IPS-15b (cell line): ENCODE measurements at regions not wholly inside any gene's neighbourhood (a gene's known extent, or its start where the extent isn't known, plus 50 kb on each side); places are given as distances from the start of the nearest gene placed in this dataset.

Source experiments
- H3K27me3 ChIP-seq: one replicate; pipeline ENCODE4 v1.6.1; 2013; ENCODE audit warnings: low read length; ENCODE audit not compliant: control insufficient read depth, insufficient read depth
- H3K36me3 ChIP-seq: one replicate; pipeline ENCODE4 v1.6.1; 2013; ENCODE audit warnings: low read length; ENCODE audit not compliant: control insufficient read depth, insufficient read depth
- H3K4me1 ChIP-seq: one replicate; pipeline ENCODE4 v1.6.1; 2013; ENCODE audit warnings: mild to moderate bottlenecking, low read length; ENCODE audit not compliant: control insufficient read depth, insufficient read depth
- H3K4me3 ChIP-seq: one replicate; pipeline ENCODE4 v1.5.1; 2013; ENCODE audit warnings: low read depth, low read length
- H3K9ac ChIP-seq: one replicate; pipeline ENCODE4 v1.6.1; 2013; ENCODE audit warnings: low read depth, mild to moderate bottlenecking, low read length
- H3K9me3 ChIP-seq: one replicate; pipeline ENCODE4 v1.6.1; 2013; ENCODE audit warnings: mild to moderate bottlenecking, low read length; ENCODE audit not compliant: control insufficient read depth, insufficient read depth

DNA sequence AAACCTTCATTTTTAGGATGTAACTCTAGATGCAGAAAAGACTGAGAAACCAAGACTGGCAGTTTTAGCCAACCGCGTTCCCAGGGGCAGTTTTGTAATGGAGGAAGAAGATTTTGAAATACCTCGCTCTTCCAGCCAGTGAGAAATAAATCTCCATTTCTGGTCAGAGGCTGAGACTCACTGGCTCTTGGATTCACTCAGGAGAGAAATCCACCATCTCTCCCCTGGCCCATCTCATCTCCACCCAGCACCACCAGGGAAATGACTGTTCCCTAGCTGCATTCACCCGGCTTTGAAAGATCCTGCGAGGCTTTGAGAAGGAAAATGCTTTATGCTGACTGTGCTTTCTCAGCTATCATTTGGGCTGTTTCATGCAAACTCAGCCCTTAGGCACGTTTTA is 185.2 kb downstream of the SOX9 start:
- no peaks in the 10 kb centered on the region for H3K9me3 ChIP-seq
- no peak overlapping the region for H3K4me3 ChIP-seq
- no peaks in the 10 kb centered on the region for H3K4me1 ChIP-seq
- H3K27me3 ChIP-seq: no peaks in the 10 kb centered on the region
- H3K9ac ChIP-seq: no peak overlapping the region
- H3K36me3 ChIP-seq: no peaks in the 10 kb centered on the region

DNA sequence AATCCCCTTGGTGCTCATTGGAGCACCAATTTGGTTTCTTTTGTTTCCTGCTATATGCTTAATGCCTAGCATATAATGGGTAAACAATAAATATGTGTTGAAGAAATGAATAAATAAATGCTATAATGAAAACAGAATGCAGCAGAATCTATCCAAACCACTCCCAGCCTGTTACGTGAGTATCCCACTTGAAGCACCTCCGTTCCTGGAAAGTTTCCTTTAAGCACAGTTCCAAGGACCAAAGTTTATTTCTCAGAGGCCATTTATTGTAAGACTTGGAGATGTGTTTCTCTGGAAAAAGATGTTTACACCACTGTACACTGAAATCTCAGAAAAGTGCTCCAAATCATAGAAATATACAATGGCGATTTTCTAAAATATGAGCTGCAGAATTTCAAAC is 187.0 kb downstream of the SOX9 start:
- Histone ChIP-seq H3K36me3 (no peaks in the 10 kb centered on the region), H3K9ac (no peak overlapping the region), H3K9me3 (no peaks in the 10 kb centered on the region), H3K27me3 (no peaks in the 10 kb centered on the region), H3K4me1 (no peaks in the 10 kb centered on the region), H3K4me3 (no peak overlapping the region)

DNA sequence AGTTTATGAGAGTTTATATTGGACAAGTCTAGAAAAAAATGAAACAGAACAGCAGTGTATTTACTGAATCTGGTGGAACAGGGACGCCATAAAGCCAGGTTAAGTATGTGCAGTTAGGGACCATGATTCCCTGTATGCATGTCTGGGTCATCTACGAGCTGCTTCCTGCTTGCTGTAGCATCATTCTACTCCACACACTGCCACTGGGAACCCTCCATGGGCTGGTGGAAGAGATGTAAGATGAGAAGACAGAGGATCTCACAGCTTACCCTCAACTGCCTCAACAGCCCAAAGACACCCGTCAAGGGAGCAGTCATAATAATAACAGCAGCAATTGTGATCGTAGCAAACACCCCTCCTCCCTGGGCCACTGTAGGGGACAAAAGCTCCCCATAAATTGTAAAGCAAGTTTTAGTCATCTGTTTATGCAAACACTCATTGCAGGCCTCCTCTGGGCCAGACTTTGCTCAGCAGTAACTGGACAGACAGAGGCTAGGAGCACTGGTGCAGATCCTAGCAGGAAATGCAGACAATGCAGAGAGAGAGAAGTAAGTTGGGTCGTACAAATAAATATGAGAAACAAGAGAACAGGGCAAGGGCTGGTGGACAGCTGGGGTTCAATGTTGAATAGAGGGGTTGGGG is 188.0 kb downstream of the SOX9 start:
- no peaks in the 10 kb centered on the region for H3K36me3 ChIP-seq
- no peak overlapping the region for H3K4me3 ChIP-seq
- no peak overlapping the region for H3K9ac ChIP-seq
- H3K9me3 ChIP-seq: no peaks in the 10 kb centered on the region
- no peaks in the 10 kb centered on the region for H3K4me1 ChIP-seq
- H3K27me3 ChIP-seq: no peaks in the 10 kb centered on the region

DNA sequence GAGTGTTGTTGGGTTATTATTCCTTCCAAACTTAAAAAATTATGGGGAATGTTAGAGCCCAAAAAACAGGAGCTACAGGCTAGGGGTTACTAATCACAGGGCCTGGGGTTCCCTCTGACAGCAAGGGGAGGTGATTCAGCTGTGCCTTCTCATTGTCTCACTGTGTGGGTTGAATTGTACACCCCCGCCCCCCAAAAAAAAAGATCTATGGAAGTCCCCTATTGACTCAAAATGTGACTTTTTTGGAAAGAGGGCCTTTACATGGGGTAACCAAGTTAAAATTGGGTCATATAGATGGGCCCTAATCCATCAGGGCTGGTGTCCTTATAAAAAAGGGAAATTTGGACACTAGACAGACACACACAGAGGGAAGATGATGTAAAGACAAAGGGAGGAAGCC is 190.2 kb downstream of the SOX9 start:
- Histone ChIP-seq H3K27me3 (no peaks in the 10 kb centered on the region), H3K9ac (no peak overlapping the region), H3K9me3 (no peaks in the 10 kb centered on the region), H3K4me1 (no peaks in the 10 kb centered on the region), H3K36me3 (no peaks in the 10 kb centered on the region), H3K4me3 (no peak overlapping the region)

DNA sequence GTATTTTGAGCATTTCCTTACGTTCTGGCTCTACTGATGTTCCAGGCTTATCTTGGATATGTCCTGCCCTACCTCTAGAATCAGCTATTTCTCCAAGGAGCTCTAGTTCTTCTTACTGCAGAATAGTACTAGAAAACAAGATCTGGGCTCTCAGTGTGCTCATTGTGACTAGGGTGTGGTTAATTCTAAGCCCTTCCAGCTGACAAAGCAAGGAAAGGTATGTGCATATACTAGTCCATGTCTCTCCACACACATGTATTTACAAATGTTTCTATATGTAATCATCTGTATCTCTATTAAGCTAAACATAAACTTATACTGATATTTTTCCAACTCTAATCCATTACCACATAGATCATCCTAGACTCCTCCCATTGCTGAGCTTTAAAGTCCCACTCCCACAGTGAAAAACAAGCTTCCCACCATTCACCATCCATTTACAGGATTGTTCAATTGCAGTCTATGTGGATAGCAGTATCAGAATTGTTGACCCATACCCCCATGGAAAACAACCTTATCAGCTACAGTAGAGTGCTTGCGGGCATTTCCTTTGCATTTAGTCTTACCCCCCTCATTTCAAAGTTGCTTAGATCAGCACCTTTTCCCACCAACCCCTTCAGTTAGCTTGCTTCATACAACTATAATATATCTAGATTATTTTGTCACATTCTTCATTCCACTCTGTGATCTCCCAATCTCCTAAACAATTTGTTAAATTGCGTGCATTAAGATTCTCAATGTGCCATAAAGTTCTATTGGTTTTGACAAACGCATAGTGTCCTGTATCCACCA is 194.5 kb downstream of the SOX9 start:
- Histone ChIP-seq H3K9ac (no peak overlapping the region), H3K27me3 (no peaks in the 10 kb centered on the region), H3K4me3 (no peak overlapping the region), H3K9me3 (no peaks in the 10 kb centered on the region), H3K4me1 (no peaks in the 10 kb centered on the region), H3K36me3 (no peaks in the 10 kb centered on the region)

DNA sequence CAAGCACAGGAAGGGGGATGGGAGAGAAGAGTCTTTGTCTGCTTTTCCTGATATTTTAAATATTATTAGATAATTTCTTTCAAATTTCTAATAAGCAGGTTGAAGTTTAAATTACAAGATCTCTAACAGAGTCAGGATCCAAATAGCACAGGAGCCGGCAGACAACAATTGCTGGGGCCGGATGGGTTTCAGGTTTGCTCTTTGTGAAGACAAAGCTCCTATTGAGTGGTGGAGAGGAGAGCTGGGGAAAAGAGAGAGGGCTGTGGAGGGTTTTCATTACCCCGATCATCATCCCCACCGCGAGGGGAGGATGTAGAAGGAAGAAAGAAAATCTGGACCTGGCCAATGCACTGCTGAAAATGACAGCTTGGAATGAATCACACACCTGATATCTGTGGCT is 197.3 kb downstream of the SOX9 start:
- Histone ChIP-seq H3K27me3 (no peaks in the 10 kb centered on the region), H3K4me1 (no peaks in the 10 kb centered on the region), H3K9ac (no peak overlapping the region), H3K36me3 (no peaks in the 10 kb centered on the region), H3K4me3 (no peak overlapping the region), H3K9me3 (no peaks in the 10 kb centered on the region)

DNA sequence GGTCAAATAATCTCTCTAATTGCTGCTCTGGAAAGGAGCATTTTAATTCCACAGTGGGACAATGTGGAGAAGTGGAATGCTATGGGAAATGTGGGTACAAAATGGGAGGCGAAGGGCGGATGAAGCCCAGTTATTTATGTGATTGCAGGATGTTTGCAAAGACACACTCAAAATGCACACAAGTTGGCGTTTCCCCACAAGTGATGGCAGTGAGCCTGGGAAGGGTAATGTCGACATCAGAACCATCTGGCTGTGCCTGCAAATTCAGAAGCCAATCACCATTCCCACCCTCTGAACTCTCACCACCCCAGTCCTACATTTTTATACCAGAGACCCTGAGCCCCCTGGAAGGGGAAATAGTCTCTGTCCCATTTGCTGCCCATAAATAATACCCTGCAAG is 201.1 kb downstream of the SOX9 start:
- H3K27me3 ChIP-seq: no peaks in the 10 kb centered on the region
- H3K9ac ChIP-seq: no peak overlapping the region
- H3K9me3 ChIP-seq: no peaks in the 10 kb centered on the region
- peaks cover 6% of the 10 kb centered on the region for H3K4me1 ChIP-seq
- H3K4me3 ChIP-seq: no peak overlapping the region
- H3K36me3 ChIP-seq: no peaks in the 10 kb centered on the region

DNA sequence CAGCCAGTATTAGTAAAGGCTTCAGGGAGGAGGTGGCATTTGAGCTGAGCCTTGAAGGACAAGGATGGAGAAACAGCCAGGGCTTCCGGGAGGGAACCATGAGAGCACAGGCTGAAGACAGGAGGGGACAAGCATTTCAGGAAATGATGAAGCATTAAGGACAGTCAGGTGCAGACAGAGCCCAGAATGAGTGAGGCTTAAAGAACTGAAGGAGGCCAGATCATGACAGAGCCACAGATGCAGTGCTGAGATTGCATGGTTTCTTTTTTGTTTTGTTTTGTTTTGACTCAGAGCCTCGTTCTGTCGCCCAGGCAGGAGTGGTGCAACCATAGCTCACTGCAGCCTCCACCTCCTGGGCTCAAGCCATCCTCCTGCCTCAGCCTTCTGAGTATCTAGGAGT is 211.5 kb downstream of the SOX9 start:
- Histone ChIP-seq H3K9me3 (no peaks in the 10 kb centered on the region), H3K36me3 (no peaks in the 10 kb centered on the region), H3K4me1 (no peaks in the 10 kb centered on the region), H3K27me3 (no peaks in the 10 kb centered on the region), H3K9ac (no peak overlapping the region), H3K4me3 (no peak overlapping the region)

DNA sequence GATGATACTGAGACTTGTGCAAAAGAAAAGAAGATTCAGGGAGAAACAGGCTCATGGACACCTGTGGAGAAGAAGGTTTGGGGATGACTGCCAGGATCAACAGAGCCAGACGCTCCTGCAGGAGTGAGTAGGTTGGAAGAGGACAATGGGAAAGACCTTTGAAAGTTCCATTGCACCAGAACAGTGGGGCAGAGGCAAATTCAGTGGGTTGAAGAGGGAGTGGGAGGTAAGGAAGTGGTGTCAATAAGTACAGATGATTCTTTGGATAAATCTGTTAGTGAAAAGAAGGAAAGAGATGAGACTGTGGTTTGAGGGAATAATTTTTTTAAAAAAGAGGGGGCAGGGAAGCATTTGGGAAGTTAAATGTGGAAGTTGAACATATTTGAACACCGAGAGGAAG is 212.8 kb downstream of the SOX9 start:
- Histone ChIP-seq H3K27me3 (no peaks in the 10 kb centered on the region), H3K4me3 (no peak overlapping the region), H3K4me1 (no peaks in the 10 kb centered on the region), H3K9ac (no peak overlapping the region), H3K36me3 (no peaks in the 10 kb centered on the region), H3K9me3 (no peaks in the 10 kb centered on the region)

DNA sequence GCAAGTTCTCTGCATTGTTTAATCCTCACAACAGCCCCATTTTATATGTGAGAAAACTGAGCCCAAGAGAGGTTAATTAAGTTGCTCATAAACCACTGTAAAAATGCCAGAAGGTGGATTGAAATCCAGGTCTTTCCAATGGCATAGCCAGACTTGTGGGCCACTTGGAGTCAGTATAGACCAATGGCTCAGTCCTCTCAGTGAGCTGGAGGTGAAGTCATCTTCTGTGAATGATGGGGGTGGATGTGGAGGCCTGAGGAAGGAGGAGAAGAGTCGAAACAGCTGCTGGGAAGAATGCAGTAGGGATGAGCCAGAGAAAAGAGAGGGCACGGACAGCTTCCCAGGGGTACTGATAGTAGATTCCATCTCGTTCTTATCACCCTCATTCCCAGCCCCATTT is 213.4 kb downstream of the SOX9 start:
- Histone ChIP-seq H3K4me1 (no peaks in the 10 kb centered on the region), H3K27me3 (no peaks in the 10 kb centered on the region), H3K9ac (no peak overlapping the region), H3K9me3 (no peaks in the 10 kb centered on the region), H3K36me3 (no peaks in the 10 kb centered on the region), H3K4me3 (no peak overlapping the region)

DNA sequence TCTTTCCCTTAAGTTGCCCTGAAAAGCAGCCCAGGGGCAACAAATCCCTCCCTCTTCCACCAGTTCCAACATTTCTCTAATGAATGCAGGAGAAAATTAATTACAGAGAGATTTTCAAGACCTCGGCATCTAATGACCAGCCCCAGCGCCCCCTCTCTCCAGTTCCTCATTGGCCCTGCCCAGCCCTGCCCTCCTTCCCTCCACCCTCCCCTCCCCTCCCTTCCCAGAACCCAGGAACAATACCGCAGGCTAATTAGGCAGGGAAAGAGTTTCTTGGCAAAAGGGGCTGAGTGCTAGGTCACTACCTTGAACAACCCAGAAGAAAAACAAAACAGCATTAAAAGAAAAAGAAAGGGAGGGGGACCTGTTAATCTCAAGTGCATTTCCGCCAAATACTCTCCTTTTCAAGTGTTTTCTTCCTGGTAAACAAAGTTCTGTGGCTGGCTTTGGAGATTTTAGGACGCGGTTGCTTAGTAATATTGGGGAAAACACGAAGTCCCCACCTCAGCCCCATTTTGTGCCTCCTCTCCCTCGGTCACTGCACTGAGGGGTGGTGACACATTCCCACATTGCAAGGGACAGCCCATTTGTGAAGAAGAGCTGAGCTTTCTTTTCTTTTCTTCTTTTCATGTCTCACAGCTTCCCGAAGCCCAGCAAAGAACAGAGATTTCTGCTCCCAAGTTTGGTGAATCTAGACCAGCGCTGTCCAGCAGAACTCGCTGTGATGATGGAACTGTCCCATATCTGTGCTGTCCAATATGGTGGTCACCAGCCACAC is 215.4 kb downstream of the SOX9 start:
- Histone ChIP-seq H3K9ac (no peak overlapping the region), H3K27me3 (no peaks in the 10 kb centered on the region), H3K4me1 (no peaks in the 10 kb centered on the region), H3K4me3 (no peak overlapping the region), H3K36me3 (no peaks in the 10 kb centered on the region), H3K9me3 (no peaks in the 10 kb centered on the region)

DNA sequence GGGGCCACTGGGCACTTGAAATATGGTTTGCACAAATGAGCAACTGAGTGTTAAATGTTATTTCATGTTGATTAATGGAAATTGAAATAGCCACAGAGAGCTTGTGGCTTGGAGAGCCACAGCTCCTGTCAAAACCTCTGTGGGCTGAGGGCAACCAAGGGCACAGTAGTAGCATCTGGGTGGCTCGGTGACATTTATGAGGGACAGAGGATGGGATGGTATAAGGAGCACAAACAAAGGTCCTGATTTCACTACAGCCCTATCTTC is 215.9 kb downstream of the SOX9 start:
- no peak overlapping the region for H3K4me3 ChIP-seq
- no peak overlapping the region for H3K9ac ChIP-seq
- H3K9me3 ChIP-seq: no peaks in the 10 kb centered on the region
- no peaks in the 10 kb centered on the region for H3K27me3 ChIP-seq
- H3K4me1 ChIP-seq: no peaks in the 10 kb centered on the region
- H3K36me3 ChIP-seq: no peaks in the 10 kb centered on the region
